DOHH2 (cell line): ENCODE measurements at regions not wholly inside any gene's neighbourhood (a gene's known extent, or its start where the extent isn't known, plus 50 kb on each side); places are given as distances from the start of the nearest gene placed in this dataset.

Experiments used
- CTCF ChIP-seq: fragments of 200-600 bp; sonication (generic); IDR thresholded peaks from one replicate; pipeline ENCODE4 v1.5.1; 2014; ENCODE audit warnings: antibody characterized with exemption, mild to moderate bottlenecking, low read depth, low read length; ENCODE audit not compliant: poor library complexity, severe bottlenecking
- EZH2phosphoT487 ChIP-seq: fragments of 200-600 bp; sonication (generic); IDR thresholded peaks from 2 replicates; pipeline ENCODE4 v1.6.1; 2017; ENCODE audit warnings: borderline replicate concordance, mild to moderate bottlenecking, antibody characterized with exemption, low read length, moderate library complexity, mixed read lengths

- TF ChIP-seq CTCF: no peak
- TF ChIP-seq EZH2phosphoT487: no peak
Measured at GRCh38 chrX:118182025-118182424, 65.4 kb upstream of the KLHL13 start.
